ENCODE measurements at regions not wholly inside any gene's neighbourhood (a gene's known extent, or its start where the extent isn't known, plus 50 kb on each side); places are given as distances from the start of the nearest gene placed in this dataset.

- TF ChIP-seq POLR2A (IDR thresholded peaks at IDR 0.05; ENCODE audit: low read depth, low read length), result no peak
- no peak for TF ChIP-seq POLR2AphosphoS5 (IDR thresholded peaks at IDR 0.05; ENCODE audit: low read depth, low read length)
These were observed 143.6 kb upstream of the ZNF521 start for GRCh38 chr18:25495606-25496005.

Data from GM12892 (cell line).